ENCODE measurements at regions not wholly inside any gene's neighbourhood (a gene's known extent, or its start where the extent isn't known, plus 50 kb on each side); places are given as distances from the start of the nearest gene placed in this dataset.

DNA sequence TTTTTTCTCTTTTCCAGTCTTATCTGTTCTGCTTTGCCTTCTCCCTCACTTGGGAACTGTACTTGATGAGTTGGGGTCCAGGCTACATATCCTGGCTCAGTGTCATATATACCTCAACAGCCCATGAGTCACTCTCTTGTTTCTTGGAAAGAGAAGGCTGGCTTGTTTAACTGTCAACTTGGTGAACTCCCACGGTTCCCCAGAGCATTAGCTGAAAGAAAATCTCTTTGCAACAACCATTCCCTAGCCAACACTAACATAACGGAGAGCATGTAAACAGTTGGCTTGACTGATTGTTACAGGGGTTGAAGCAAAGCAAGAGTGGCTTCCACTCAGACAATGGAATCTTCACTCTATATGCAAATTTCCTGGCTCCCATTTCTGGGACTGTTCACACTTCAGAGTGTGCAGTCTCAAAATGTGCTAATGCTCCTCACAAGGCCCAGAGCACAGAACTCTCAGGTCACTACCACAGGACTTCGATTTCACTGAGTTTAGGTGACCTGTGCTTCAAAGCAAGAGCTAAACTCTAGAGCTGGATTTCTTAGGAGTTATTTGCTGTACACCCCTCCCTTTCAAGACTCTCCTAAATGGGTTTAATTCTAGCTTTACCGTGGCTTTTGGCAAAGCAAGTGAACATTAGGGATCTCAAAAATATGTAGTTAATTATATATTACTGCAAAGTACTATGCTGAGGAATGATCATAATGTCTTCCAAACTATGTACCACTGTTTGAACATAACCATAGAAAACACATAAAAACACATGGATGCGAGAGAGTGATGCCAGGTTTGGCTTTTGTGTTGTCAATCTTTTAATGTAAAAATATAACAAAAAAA, 609.8 kb downstream of the RFPL4B start:
- TF ChIP-seq HDAC2 (IDR thresholded peaks at IDR 0.05) (no peak), RCOR1 (IDR thresholded peaks at IDR 0.05; ENCODE audit: low read depth, low read length) (no peak), RFX5 (IDR thresholded peaks at IDR 0.05) (no peak), BHLHE40 (IDR thresholded peaks at IDR 0.05; ENCODE audit: low read depth, low read length) (no peak), CEBPB (IDR thresholded peaks at IDR 0.05) (no peak)
- TF ChIP-seq, protein P1, sequence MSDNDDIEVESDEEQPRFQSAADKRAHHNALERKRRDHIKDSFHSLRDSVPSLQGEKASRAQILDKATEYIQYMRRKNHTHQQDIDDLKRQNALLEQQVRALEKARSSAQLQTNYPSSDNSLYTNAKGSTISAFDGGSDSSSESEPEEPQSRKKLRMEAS (IDR thresholded peaks at IDR 0.05): no peak
- TF ChIP-seq, protein P2, sequence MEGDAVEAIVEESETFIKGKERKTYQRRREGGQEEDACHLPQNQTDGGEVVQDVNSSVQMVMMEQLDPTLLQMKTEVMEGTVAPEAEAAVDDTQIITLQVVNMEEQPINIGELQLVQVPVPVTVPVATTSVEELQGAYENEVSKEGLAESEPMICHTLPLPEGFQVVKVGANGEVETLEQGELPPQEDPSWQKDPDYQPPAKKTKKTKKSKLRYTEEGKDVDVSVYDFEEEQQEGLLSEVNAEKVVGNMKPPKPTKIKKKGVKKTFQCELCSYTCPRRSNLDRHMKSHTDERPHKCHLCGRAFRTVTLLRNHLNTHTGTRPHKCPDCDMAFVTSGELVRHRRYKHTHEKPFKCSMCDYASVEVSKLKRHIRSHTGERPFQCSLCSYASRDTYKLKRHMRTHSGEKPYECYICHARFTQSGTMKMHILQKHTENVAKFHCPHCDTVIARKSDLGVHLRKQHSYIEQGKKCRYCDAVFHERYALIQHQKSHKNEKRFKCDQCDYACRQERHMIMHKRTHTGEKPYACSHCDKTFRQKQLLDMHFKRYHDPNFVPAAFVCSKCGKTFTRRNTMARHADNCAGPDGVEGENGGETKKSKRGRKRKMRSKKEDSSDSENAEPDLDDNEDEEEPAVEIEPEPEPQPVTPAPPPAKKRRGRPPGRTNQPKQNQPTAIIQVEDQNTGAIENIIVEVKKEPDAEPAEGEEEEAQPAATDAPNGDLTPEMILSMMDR (IDR thresholded peaks at IDR 0.05): no peak

Measured in A549 (cell line).